ENCODE measurements at regions not wholly inside any gene's neighbourhood (a gene's known extent, or its start where the extent isn't known, plus 50 kb on each side); places are given as distances from the start of the nearest gene placed in this dataset.

DNA sequence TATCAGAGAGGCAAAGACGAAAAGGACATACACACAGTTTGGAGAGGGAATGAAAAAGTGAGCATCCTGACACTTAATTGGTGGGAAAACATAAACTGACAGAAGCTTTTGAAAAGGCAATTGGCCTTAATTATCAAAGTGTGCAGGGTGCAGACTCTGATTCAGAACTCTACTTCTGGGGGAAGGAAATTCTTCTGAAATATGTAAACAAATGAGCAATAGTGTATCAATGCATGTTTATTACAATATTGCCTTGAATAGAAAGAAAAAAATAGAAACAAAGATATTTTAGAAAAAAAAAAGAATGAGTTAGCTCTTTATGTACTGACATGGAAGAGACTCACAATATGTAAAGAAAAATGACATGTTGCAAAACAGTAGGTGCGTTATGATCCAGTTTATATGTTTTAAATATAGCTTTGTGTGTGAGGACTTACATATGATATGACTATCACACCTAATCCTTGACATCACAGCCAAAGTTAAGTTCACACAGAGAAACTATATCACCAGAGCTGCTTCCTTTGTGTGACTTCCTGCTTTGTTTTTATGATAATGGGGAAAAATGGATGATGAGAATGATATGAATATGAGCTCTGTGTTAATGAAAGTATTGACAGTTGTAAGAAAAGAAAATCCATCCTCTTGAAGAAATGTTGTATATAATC is 182.4 kb downstream of the KCTD12 start:
- TF ChIP-seq, protein P1, sequence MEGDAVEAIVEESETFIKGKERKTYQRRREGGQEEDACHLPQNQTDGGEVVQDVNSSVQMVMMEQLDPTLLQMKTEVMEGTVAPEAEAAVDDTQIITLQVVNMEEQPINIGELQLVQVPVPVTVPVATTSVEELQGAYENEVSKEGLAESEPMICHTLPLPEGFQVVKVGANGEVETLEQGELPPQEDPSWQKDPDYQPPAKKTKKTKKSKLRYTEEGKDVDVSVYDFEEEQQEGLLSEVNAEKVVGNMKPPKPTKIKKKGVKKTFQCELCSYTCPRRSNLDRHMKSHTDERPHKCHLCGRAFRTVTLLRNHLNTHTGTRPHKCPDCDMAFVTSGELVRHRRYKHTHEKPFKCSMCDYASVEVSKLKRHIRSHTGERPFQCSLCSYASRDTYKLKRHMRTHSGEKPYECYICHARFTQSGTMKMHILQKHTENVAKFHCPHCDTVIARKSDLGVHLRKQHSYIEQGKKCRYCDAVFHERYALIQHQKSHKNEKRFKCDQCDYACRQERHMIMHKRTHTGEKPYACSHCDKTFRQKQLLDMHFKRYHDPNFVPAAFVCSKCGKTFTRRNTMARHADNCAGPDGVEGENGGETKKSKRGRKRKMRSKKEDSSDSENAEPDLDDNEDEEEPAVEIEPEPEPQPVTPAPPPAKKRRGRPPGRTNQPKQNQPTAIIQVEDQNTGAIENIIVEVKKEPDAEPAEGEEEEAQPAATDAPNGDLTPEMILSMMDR (IDR thresholded peaks at IDR 0.05; ENCODE audit: borderline replicate concordance), result no peak
- intact Hi-C loops (cut with micrococcal nuclease), result no loop called here
- no peak overlapping the region for H3K4me3 ChIP-seq
- no peaks in the 10 kb centered on the region for H3K9me3 ChIP-seq (replicated peaks)
- H3K4me1 ChIP-seq, result no peaks in the 10 kb centered on the region
- no peak for DNase-seq
- H3K36me3 ChIP-seq, result no peaks in the 10 kb centered on the region
- H3K27me3 ChIP-seq (ENCODE audit: low read depth), result peaks cover 3% of the 10 kb centered on the region
- H3K27ac ChIP-seq (replicated peaks), result no peak overlapping the region

DNA sequence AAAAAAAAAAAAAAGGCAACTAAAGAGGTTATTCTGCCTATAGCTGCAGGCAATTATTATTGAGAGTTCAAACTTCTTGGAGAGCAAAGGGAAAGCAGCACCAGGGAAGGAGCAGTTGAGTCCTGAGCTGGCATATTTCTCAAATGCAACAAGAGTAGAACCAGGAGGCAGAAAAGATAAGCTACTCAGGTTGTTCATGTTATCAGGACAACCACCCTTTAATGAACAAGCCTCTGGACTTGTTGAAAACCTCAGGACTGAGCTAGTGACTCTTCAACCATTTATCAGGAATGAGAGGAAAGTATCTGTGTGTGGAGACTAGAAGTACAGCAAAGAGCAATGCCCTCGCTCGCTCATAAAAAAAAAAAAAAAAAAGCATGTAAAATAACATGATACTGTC is 183.0 kb downstream of the KCTD12 start:
- Histone ChIP-seq H3K36me3 (no peaks in the 10 kb centered on the region), H3K9me3 (replicated peaks) (no peaks in the 10 kb centered on the region), H3K27ac (replicated peaks) (no peak overlapping the region), H3K27me3 (ENCODE audit: low read depth) (peaks cover 3% of the 10 kb centered on the region), H3K4me3 (no peak overlapping the region), H3K4me1 (no peaks in the 10 kb centered on the region)
- TF ChIP-seq, protein P1 (IDR thresholded peaks at IDR 0.05; ENCODE audit: borderline replicate concordance), result no peak
- intact Hi-C loops (cut with micrococcal nuclease), result no loop called here
- DNase-seq, result no peak

DNA sequence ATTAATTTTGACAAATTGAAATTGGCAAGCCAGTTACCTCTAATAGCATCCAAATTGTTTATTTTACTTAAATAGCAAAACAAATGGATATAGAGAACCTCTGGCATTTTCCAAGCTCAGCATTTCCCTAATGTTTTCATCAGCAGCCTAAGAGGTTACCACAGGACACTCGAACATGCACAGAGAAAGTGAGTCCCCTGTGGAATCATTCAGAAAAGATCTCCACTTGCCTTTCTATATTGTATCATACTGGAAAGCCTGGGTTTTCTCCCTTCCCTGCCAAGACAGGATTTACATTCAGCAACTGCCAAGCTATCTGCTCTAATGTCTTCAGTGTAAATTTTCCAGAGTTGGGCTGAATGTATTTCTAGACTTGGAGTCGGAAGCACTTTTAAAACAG is 188.9 kb downstream of the KCTD12 start:
- Histone ChIP-seq H3K27ac (replicated peaks) (no peak overlapping the region), H3K4me1 (no peaks in the 10 kb centered on the region), H3K36me3 (no peaks in the 10 kb centered on the region), H3K27me3 (ENCODE audit: low read depth) (peaks cover 3% of the 10 kb centered on the region), H3K9me3 (replicated peaks) (no peaks in the 10 kb centered on the region), H3K4me3 (no peak overlapping the region)
- no peak for DNase-seq
- intact Hi-C loops (cut with micrococcal nuclease), result no loop called here
- TF ChIP-seq, protein P1 (IDR thresholded peaks at IDR 0.05; ENCODE audit: borderline replicate concordance), result no peak

DNA sequence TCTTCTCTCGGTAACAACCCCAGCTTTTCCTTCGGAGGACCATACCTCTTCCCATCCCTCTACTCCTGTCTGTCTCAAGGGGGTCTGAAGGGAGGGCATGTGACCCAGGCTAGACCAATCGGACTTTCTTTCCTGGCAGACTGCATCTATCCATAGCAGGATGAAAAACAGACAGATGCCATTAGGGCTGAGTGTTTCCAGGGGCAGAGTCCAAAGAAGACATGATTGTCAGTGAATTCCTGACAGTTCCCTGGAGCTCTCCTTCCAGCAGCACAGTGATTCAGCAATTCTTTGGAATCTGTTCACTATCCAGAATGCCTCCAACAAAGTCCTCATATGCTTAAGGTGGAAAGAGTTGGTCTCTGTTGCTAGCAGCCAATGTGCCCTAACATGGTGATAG is 189.8 kb downstream of the KCTD12 start:
- H3K9me3 ChIP-seq (replicated peaks), result no peaks in the 10 kb centered on the region
- TF ChIP-seq, protein P1 (IDR thresholded peaks at IDR 0.05; ENCODE audit: borderline replicate concordance), result no peak
- H3K4me1 ChIP-seq, result no peaks in the 10 kb centered on the region
- intact Hi-C loops (cut with micrococcal nuclease), result no loop called here
- H3K4me3 ChIP-seq, result no peak overlapping the region
- H3K36me3 ChIP-seq, result no peaks in the 10 kb centered on the region
- DNase-seq, result no peak
- H3K27ac ChIP-seq (replicated peaks), result no peak overlapping the region
- no peaks in the 10 kb centered on the region for H3K27me3 ChIP-seq (ENCODE audit: low read depth)

DNA sequence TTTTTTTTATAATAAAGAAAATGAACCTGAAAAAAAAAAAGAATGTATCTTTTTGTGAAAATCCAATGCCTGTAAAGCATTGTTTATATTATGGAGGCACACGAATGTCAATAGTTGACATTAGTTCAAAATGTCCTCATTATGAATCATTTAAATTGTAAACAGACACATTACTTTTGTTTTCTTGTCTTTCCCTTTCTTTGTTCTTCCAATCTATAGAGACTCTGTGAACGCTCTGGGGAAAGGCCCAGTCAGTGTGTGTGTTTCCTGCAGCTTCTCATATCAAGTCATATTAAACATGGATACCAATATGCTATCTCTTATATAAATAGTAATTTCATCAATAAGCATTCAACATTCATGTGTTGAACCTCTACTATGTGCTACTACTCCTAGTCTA is 193.1 kb downstream of the KCTD12 start:
- Histone ChIP-seq H3K9me3 (replicated peaks) (peaks cover 8% of the 10 kb centered on the region), H3K4me3 (no peak overlapping the region), H3K4me1 (peaks cover 5% of the 10 kb centered on the region), H3K27me3 (ENCODE audit: low read depth) (no peaks in the 10 kb centered on the region), H3K36me3 (no peaks in the 10 kb centered on the region), H3K27ac (replicated peaks) (no peak overlapping the region)
- TF ChIP-seq, protein P1 (IDR thresholded peaks at IDR 0.05; ENCODE audit: borderline replicate concordance), result no peak
- intact Hi-C loops (cut with micrococcal nuclease), result no loop called here
- DNase-seq, result no peak

Measured in left ventricle myocardium inferior (tissue), 1 donor.